ENCODE measurements at regions not wholly inside any gene's neighbourhood (a gene's known extent, or its start where the extent isn't known, plus 50 kb on each side); places are given as distances from the start of the nearest gene placed in this dataset.

DNA sequence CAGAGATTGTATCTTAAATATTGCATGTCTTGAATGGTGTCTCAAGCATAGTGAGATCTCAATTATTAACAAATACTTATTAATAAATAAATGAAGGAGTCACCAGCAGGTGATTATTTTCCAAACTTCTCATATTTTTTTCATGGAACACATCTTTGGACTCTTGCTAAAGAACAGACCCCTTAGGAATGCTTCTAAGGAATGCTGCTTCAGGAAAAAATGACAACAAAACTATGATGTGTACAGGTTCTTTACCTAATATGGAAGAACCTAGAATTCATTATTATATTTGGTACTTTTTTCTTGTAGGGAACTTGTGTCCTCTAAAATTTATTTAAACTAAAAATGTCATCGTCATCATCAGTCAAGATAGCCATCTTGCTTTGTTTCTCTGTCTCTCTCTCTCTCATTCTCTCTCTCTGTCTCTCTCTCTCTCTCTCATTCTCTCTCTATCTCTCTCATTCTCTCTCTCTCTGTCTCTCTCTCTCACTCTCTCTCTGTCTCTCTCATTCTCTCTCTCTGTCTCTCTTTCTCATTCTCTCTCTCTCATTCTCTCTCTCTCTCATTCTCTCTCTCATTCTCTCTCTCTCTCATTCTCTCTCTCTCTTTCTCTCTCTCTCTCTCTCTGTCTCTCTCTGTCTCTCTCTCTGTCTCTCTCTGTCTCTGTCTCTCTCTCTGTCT is 63.0 kb upstream of the ETS2 start:
- no peak for ATAC-seq

DNA sequence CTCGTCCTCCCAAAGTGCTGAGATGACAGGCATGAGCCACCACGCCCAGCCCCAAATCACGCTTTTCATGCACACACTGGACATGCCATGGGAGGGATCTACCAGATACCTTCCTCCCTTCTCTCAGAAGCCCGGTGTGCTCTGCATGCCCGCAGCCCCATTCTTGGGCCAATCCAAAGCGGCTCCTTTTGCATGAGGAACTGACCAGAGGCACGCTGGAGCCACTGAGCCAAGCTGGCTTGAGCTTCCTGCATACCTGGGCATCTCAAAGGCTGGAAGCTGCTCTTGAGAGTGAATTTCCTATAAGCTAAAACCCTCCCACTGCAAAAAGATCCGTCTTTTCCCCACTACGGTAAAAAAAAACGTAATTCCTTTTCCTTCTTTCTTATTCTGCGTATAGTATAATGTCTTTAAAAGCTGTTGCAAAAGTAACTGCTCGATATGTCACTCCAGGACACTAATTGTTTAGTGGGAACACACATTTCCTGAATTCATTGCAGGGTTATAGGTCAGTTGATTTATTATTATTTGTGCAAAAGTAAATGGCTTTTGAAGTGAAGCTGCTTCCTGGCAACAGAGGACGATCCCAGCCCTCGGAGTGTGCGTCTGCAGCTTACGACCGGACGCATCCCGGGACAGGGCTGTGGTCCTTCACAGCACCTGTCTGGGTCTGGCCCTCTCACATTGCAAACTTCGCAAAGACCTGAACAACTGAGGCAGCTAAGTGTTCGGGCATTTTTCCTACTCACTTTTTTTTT is 61.8 kb upstream of the ETS2 start:
- no peak for ATAC-seq

DNA sequence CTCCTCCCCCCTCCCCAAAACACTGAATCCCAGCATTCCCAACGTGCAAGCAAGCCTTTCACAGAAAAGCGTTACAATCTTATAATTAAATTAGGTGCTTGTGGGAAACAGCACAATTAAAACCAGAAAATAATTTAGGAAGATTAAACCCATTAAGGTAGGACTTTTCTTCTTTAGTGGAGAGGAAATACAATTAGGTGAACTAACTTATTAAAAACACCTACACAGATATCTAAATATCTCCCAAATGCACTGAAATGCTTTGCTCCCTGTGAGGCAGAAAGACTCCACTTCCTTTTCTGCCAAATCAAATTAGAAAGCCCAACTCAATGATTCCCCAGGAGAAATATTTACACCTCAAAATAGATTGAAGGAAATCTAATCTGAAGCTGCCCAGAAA is 60.9 kb upstream of the ETS2 start:
- no peak for ATAC-seq

DNA sequence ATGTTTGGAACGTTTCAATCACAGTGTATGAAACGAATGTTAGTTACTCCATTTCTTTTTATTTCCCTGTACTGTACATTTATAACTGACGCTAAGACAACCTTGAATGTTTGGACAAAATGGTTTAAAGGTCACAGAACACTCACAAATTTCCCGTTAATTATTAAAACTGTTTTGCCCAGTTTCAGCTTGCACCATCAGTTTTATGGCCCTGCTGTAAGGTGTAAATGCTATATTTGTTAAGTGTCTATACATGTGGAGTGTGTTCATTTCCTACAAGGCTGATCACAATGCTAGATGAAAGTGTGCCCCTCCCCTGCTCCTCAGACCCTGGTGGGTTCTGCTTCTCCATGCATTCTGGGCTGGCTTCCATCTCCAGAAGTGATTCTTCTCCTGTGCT is 57.9 kb upstream of the ETS2 start:
- no peak for ATAC-seq

DNA sequence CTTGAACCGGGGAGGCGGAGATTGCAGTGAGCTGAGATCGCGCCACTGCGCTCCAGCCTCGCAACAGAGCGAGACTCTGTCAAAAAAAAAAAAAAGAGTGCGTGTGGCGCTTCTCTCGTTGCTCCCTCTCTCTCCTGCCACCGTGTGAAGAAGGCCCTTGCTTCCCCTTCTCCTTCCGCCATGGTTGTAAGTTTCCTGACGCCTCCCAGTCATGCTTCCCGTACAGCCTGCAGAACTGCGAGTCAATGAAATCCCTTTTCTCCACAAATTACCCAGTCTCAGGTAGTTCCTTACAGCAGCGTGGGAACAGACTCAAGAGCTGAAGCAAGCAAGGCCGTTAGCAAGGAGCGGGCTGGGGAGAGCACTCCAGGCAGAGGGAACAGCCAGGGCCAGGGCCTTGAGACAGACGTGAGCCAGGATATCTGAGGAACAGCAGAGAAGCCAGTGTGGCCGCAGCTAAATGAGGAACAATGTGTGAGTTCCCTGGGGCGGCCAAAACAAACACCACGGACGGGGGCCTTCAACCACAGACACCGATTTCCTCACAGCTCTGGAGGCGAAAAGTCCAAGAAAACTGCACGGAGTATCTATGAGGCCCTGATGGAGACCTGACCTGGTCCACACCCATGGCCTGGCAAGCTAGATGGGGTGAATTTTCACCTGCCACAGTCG is 54.2 kb upstream of the ETS2 start:
- no peak for ATAC-seq

DNA sequence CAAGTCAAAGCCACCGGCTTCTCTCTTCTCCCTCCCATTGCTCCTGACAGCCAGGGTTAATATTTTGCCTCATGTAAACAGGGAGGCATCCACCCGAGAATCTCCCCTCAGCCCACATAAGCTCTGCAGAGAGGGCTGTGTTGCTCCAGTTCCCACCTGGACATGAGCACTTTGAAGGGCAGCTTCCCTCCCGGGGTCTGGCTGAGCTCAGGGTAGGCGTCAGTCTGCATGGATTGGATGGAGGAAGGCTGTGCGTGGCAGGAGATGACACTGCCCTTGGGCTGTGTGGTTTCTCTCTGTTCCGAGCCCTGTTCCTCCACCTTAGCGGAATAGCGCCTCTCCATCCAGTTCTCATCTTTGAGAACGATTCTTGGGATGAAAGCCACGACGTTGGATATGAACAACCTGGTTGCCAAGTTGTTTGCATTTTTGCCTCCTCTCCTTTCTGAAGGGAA is 53.7 kb upstream of the ETS2 start:
- ATAC-seq, result no peak

DNA sequence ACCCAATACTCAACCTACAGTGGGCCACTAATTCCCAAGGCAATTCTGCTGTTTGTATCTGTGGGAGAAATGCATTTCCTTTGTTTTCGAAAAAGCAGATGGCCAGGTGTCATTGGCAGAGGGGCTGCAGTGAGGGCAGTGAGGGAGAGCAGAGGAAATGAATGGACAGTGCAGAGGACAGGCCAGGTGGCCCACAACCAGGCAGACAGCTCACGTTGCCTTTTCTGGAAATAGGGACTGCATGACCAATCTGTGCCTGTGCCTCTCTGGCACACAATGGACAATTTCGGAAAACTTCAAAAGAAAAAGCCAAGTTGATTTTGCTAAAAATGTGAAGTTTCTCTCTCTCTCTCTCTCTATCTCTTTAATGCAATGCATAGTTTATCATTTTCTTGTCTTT is 52.6 kb upstream of the ETS2 start:
- ATAC-seq, result no peak

DNA sequence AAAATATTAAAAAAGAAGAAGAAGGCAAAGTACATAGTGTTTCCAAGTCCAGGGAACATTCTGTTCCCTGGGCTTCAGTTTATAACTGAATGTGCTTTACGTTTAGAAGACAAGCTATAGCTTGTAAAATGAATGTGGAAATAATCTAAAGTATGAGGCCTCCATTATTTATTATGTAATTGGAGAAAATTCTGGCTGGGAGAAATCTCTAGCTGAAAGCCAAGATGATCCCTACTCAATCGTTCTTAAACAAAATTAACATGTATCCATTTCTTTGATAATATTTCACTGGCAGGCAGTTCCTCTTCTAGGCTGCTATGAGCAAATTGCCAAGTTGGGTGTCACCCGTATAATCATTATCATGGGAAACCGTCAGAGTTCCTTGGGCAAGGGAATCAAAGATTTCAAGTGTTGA is 52.2 kb upstream of the ETS2 start:
- no peak for ATAC-seq

Measured in activated CD4-positive, CD25-positive, alpha-beta regulatory T cell treated with anti-CD3 and anti-CD28 coated beads, Interleukin-2, amount 50 U/mL, for 24 hours (primary cell).